Spinal cord (tissue), 9 donors: ENCODE measurements at regions not wholly inside any gene's neighbourhood (a gene's known extent, or its start where the extent isn't known, plus 50 kb on each side); places are given as distances from the start of the nearest gene placed in this dataset.

Source experiments
- DNase-seq, 6 donors: peaks; one replicate each; pipeline versions ENCODE4 v3.0.0 to v3.0.0-alpha.2; 2013 to 2015; ENCODE audit warnings: low spot score in 6 of 6, low read depth in 4 of 6
- H3K27ac ChIP-seq: one replicate; pipeline ENCODE4 v1.5.1; 2013; ENCODE audit warnings: low read depth, low read length, control low read depth
- H3K27me3 ChIP-seq: one replicate; pipeline ENCODE4 v1.6.1; 2013; ENCODE audit warnings: low read length; ENCODE audit not compliant: control insufficient read depth, insufficient read depth
- H3K36me3 ChIP-seq: one replicate; pipeline ENCODE4 v1.6.1; 2013; ENCODE audit warnings: low read length; ENCODE audit not compliant: control insufficient read depth, insufficient read depth
- H3K4me1 ChIP-seq: one replicate; pipeline ENCODE4 v1.6.1; 2013; ENCODE audit warnings: low read length; ENCODE audit not compliant: control insufficient read depth, insufficient read depth
- H3K4me3 ChIP-seq: one replicate; pipeline ENCODE4 v1.5.1; 2013; ENCODE audit warnings: low read depth, low read length, control low read depth
- H3K9me3 ChIP-seq: one replicate; pipeline ENCODE4 v1.6.1; 2013; ENCODE audit warnings: low read length; ENCODE audit not compliant: control insufficient read depth, insufficient read depth
- WGBS: methylation state at CpG from one replicate; pipeline ENCODE4 v1.1.5; 2013; ENCODE audit warnings: missing lambda C conversion rate; ENCODE audit not compliant: insufficient coverage; 5-methylcytosine and 5-hydroxymethylcytosine counted together
- donor health status: healthy.

GRCh38 chr6:164325168-164325567 lies 910.6 kb downstream of the QKI start:
- H3K4me1 ChIP-seq, result no peaks in the 10 kb centered on the region
- WGBS, result no CpG with 5 or more reads among the region's 1 CpG
- H3K9me3 ChIP-seq, result no peaks in the 10 kb centered on the region
- H3K4me3 ChIP-seq, result no peak overlapping the region
- DNase-seq, result no peak
- no peaks in the 10 kb centered on the region for H3K36me3 ChIP-seq
- H3K27ac ChIP-seq, result no peak overlapping the region
- H3K27me3 ChIP-seq, result no peaks in the 10 kb centered on the region

- no peaks in the 10 kb centered on the region for H3K36me3 ChIP-seq
- no peaks in the 10 kb centered on the region for H3K27me3 ChIP-seq
- H3K9me3 ChIP-seq, result no peaks in the 10 kb centered on the region
- no peaks in the 10 kb centered on the region for H3K4me1 ChIP-seq
- H3K27ac ChIP-seq, result no peak overlapping the region
- no peak for DNase-seq
- no CpG with 5 or more reads among the region's 4 CpGs for WGBS
- no peak overlapping the region for H3K4me3 ChIP-seq
These were observed 908.0 kb downstream of the QKI start for GRCh38 chr6:164322533-164322932.

DNA sequence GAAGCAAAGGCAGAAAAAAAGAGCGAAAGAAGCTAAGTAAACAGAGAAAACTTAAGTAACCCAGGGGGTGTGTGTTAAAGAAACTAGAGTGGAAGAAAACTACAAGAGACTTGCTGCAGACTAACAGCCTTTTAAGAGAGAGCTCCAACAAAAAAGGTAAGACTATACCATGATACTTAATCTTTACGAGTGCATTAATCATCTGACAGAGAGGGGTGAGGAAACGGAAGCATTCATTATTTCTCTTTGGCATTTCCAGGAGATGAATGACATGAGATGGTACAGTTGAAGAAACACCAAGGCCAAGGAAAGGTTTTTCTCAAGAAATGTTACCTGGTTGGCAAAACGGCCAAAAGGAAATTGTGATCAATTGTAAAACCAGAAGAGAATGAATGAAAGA lies 906.8 kb downstream of the QKI start:
- Histone ChIP-seq H3K36me3 (no peaks in the 10 kb centered on the region), H3K9me3 (no peaks in the 10 kb centered on the region), H3K27me3 (no peaks in the 10 kb centered on the region), H3K4me1 (no peaks in the 10 kb centered on the region), H3K27ac (no peak overlapping the region), H3K4me3 (no peak overlapping the region)
- 100% methylated on average over 3 of the region's 4 CpGs for WGBS
- no peak for DNase-seq

- no peaks in the 10 kb centered on the region for H3K4me1 ChIP-seq
- WGBS, result no CpG with 5 or more reads among the region's 2 CpGs
These were observed 900.9 kb downstream of the QKI start for GRCh38 chr6:164315376-164315775.

GRCh38 chr6:164308339-164308738 lies 893.8 kb downstream of the QKI start:
- Histone ChIP-seq H3K4me3 (no peak overlapping the region), H3K4me1 (no peaks in the 10 kb centered on the region), H3K36me3 (no peaks in the 10 kb centered on the region), H3K27me3 (no peaks in the 10 kb centered on the region), H3K9me3 (peaks cover 9% of the 10 kb centered on the region), H3K27ac (no peak overlapping the region)
- DNase-seq, result no peak

More at GRCh38 chr6:164315376-164315775, 900.9 kb downstream of the QKI start:
- H3K27me3 ChIP-seq, result no peaks in the 10 kb centered on the region
- peak in 1 of 6 donors; percentile 14 for DNase-seq
- H3K27ac ChIP-seq, result no peak overlapping the region
- peaks cover 4% of the 10 kb centered on the region for H3K9me3 ChIP-seq
- H3K36me3 ChIP-seq, result no peaks in the 10 kb centered on the region
- no peak overlapping the region for H3K4me3 ChIP-seq

GRCh38 chr6:164303102-164303964 lies 888.8 kb downstream of the QKI start:
- Histone ChIP-seq H3K36me3 (no peaks in the 10 kb centered on the region), H3K27ac (no peak overlapping the region)
- WGBS, result 67% methylated on average over 2 of the region's 5 CpGs

GRCh38 chr6:164296411-164296810 lies 881.9 kb downstream of the QKI start:
- Histone ChIP-seq H3K36me3 (no peaks in the 10 kb centered on the region), H3K4me1 (no peaks in the 10 kb centered on the region), H3K9me3 (no peaks in the 10 kb centered on the region), H3K27ac (no peak overlapping the region), H3K4me3 (no peak overlapping the region), H3K27me3 (no peaks in the 10 kb centered on the region)
- DNase-seq, result no peak
- WGBS, result 60% methylated on average over 2 of the region's 4 CpGs

More at GRCh38 chr6:164303102-164303964, 888.8 kb downstream of the QKI start:
- no peak overlapping the region for H3K4me3 ChIP-seq
- H3K27me3 ChIP-seq, result no peaks in the 10 kb centered on the region
- no peaks in the 10 kb centered on the region for H3K4me1 ChIP-seq
- H3K9me3 ChIP-seq, result no peaks in the 10 kb centered on the region
- DNase-seq, result peak in 1 of 6 donors; percentile 75

DNA sequence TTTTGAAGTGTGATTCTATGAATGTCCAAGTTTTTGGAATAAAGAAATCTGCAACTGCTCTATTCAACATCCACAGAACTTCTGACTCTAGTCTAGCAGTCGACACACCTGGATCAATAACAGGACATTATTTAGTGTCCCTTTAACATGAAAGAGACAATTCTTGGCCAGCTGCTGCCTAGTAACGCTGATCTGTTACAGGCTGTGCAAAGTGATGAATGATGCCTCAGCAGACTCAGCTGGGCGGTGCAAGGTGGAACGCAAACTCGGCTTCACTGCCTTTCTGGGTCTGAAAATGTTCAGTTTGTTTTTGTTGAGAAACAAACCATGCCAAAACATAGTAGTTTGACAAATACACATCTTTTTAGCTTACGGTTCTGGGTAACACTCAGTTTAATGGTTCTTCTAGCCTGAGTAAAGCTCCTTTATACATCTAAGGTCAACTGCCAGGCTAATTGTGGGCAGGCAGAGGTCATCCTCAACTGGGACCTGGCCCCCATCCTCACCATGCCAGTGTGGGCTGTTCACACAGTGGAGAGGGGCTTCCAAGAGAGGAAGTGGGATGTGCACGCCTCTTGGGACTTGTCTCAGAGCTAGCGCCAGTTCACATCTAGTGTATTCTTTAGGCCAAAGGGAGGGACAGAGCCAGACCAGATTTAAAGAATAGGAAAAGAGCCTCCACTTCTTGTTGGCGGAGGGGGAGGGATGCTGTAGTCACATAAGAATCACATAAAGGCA lies 879.7 kb downstream of the QKI start:
- H3K36me3 ChIP-seq, result no peaks in the 10 kb centered on the region
- no peak overlapping the region for H3K4me3 ChIP-seq
- no peak overlapping the region for H3K27ac ChIP-seq
- H3K4me1 ChIP-seq, result no peaks in the 10 kb centered on the region
- no peaks in the 10 kb centered on the region for H3K27me3 ChIP-seq
- no peaks in the 10 kb centered on the region for H3K9me3 ChIP-seq
- DNase-seq, result peak in 1 of 6 donors; percentile 45
- WGBS, result 38% methylated on average over 5 of the region's 9 CpGs

GRCh38 chr6:164291224-164291623 lies 876.7 kb downstream of the QKI start:
- Histone ChIP-seq H3K4me1 (no peaks in the 10 kb centered on the region), H3K27me3 (no peaks in the 10 kb centered on the region), H3K9me3 (no peaks in the 10 kb centered on the region), H3K4me3 (no peak overlapping the region), H3K27ac (no peak overlapping the region), H3K36me3 (no peaks in the 10 kb centered on the region)
- no peak for DNase-seq

DNA sequence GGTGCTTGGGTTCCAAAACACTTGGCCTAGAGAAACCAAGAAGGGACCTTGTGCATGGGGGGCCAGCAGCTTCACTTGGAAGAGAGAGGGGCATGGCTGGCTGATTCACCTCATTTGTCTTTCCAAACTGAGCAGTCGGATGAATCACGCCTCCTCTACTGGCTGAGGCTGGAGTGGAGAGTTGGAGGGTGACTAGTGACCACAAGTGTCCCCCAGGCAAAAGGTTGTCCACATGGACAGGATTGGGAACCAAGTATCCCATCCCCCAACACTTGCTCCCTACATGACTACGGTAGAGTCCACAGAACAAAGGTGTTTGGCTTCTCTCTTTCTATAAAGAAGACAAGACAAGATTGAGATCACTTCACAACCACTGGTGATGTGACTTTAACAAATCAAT lies 875.6 kb downstream of the QKI start:
- no peaks in the 10 kb centered on the region for H3K9me3 ChIP-seq
- 100% methylated on average over 2 of the region's 3 CpGs for WGBS
- DNase-seq, result no peak
- no peaks in the 10 kb centered on the region for H3K27me3 ChIP-seq
- no peak overlapping the region for H3K4me3 ChIP-seq
- no peaks in the 10 kb centered on the region for H3K36me3 ChIP-seq
- no peaks in the 10 kb centered on the region for H3K4me1 ChIP-seq
- no peak overlapping the region for H3K27ac ChIP-seq
